Immature natural killer cell (primary cell): ENCODE measurements at regions not wholly inside any gene's neighbourhood (a gene's known extent, or its start where the extent isn't known, plus 50 kb on each side); places are given as distances from the start of the nearest gene placed in this dataset.

Experiments
- DNase-seq, 3 donors: peaks; one replicate each; pipeline ENCODE4 v3.0.0; 2022; ENCODE audit warnings: mixed read lengths in 1 of 3
- H3K27ac Mint-ChIP-seq, 6 donors: one replicate each; pipeline ENCODE4 v1.8.0; 2020; ENCODE audit warnings: mixed read lengths in 6 of 6, mild to moderate bottlenecking in 5 of 6, inconsistent platforms in 4 of 6, moderate library complexity in 3 of 6
- H3K27me3 Mint-ChIP-seq, 3 donors: one replicate each; pipeline ENCODE4 v1.8.0; 2020 to 2021; ENCODE audit warnings: low read depth in 3 of 3, mild to moderate bottlenecking in 3 of 3, mixed read lengths in 3 of 3, moderate library complexity in 3 of 3, inconsistent platforms in 1 of 3
- H3K36me3 Mint-ChIP-seq, 3 donors: one replicate each; pipeline ENCODE4 v1.8.0; 2020; ENCODE audit warnings: mixed read lengths in 3 of 3, inconsistent platforms in 2 of 3, mild to moderate bottlenecking in 2 of 3
- H3K4me1 Mint-ChIP-seq, 2 donors: one replicate each; pipeline ENCODE4 v1.8.0; 2020; ENCODE audit warnings: inconsistent platforms in 2 of 2, mild to moderate bottlenecking in 2 of 2, mixed read lengths in 2 of 2, moderate library complexity in 1 of 2
- H3K4me3 Mint-ChIP-seq, 5 donors: one replicate each; pipeline ENCODE4 v1.8.0; 2020; ENCODE audit warnings: mild to moderate bottlenecking in 5 of 5, mixed read lengths in 5 of 5, inconsistent platforms in 3 of 5, moderate library complexity in 3 of 5
- H3K9me3 Mint-ChIP-seq, 6 donors: one replicate each; pipeline ENCODE4 v1.8.0; 2020; ENCODE audit warnings: mild to moderate bottlenecking in 6 of 6, mixed read lengths in 6 of 6, inconsistent platforms in 4 of 6, moderate library complexity in 3 of 6

GRCh38 chr17:79377230-79377786 is 233.5 kb downstream of the RBFOX3 start:
- Mint-ChIP-seq H3K4me3 (no peak overlapping the region), H3K9me3 (no peaks in the 10 kb centered on the region), H3K36me3 (no peaks in the 10 kb centered on the region), H3K27me3 (peaks cover 2 to 5% (median 3%) of the 10 kb centered on the region in 3 donors), H3K4me1 (no peaks in the 10 kb centered on the region), H3K27ac (no peak overlapping the region)
- DNase-seq: no peak

GRCh38 chr17:79374807-79375206 is 236.0 kb downstream of the RBFOX3 start:
- H3K4me3 Mint-ChIP-seq: no peak overlapping the region
- no peaks in the 10 kb centered on the region for H3K36me3 Mint-ChIP-seq
- H3K9me3 Mint-ChIP-seq: no peaks in the 10 kb centered on the region
- DNase-seq: no peak
- H3K27me3 Mint-ChIP-seq: peaks cover 2 to 3% (median 2%) of the 10 kb centered on the region in 3 donors
- H3K27ac Mint-ChIP-seq: no peak overlapping the region
- no peaks in the 10 kb centered on the region for H3K4me1 Mint-ChIP-seq

- no peak for DNase-seq
- H3K4me3 Mint-ChIP-seq: no peak overlapping the region
- peaks cover 0 to 3% (median 2%) of the 10 kb centered on the region in 3 donors for H3K27me3 Mint-ChIP-seq
- no peaks in the 10 kb centered on the region for H3K4me1 Mint-ChIP-seq
- no peaks in the 10 kb centered on the region for H3K36me3 Mint-ChIP-seq
- no peak overlapping the region for H3K27ac Mint-ChIP-seq
- H3K9me3 Mint-ChIP-seq: no peaks in the 10 kb centered on the region
Observed at GRCh38 chr17:79374087-79374689, 236.7 kb downstream of the RBFOX3 start.

- H3K27ac Mint-ChIP-seq: no peak overlapping the region
- no peak overlapping the region for H3K4me3 Mint-ChIP-seq
- H3K27me3 Mint-ChIP-seq: peaks cover 0 to 3% (median 2%) of the 10 kb centered on the region in 3 donors
Observed at GRCh38 chr17:79372470-79373238, 238.2 kb downstream of the RBFOX3 start.

GRCh38 chr17:79371984-79372383 is 238.9 kb downstream of the RBFOX3 start:
- H3K4me3 Mint-ChIP-seq: no peak overlapping the region
- H3K27me3 Mint-ChIP-seq: peaks cover 0 to 3% (median 0%) of the 10 kb centered on the region in 3 donors
- no peak for DNase-seq
- no peaks in the 10 kb centered on the region for H3K9me3 Mint-ChIP-seq
- no peak overlapping the region for H3K27ac Mint-ChIP-seq
- H3K4me1 Mint-ChIP-seq: no peaks in the 10 kb centered on the region
- H3K36me3 Mint-ChIP-seq: no peaks in the 10 kb centered on the region

More at GRCh38 chr17:79372470-79373238, 238.2 kb downstream of the RBFOX3 start:
- DNase-seq: no peak
- Mint-ChIP-seq H3K4me1 (no peaks in the 10 kb centered on the region), H3K36me3 (no peaks in the 10 kb centered on the region), H3K9me3 (no peaks in the 10 kb centered on the region)

GRCh38 chr17:79370594-79370993 is 240.3 kb downstream of the RBFOX3 start:
- H3K9me3 Mint-ChIP-seq: no peaks in the 10 kb centered on the region
- H3K4me3 Mint-ChIP-seq: no peak overlapping the region
- DNase-seq: no peak
- no peaks in the 10 kb centered on the region for H3K36me3 Mint-ChIP-seq
- peaks cover 0 to 4% (median 0%) of the 10 kb centered on the region in 3 donors for H3K27me3 Mint-ChIP-seq
- no peaks in the 10 kb centered on the region for H3K4me1 Mint-ChIP-seq
- no peak overlapping the region for H3K27ac Mint-ChIP-seq

GRCh38 chr17:79370126-79370525 is 240.7 kb downstream of the RBFOX3 start:
- H3K9me3 Mint-ChIP-seq: no peaks in the 10 kb centered on the region
- H3K27ac Mint-ChIP-seq: no peak overlapping the region
- DNase-seq: no peak
- H3K4me3 Mint-ChIP-seq: no peak overlapping the region
- H3K36me3 Mint-ChIP-seq: no peaks in the 10 kb centered on the region
- H3K27me3 Mint-ChIP-seq: peaks cover 0 to 4% (median 0%) of the 10 kb centered on the region in 3 donors
- H3K4me1 Mint-ChIP-seq: no peaks in the 10 kb centered on the region

GRCh38 chr17:79369532-79369931 is 241.3 kb downstream of the RBFOX3 start:
- no peaks in the 10 kb centered on the region for H3K36me3 Mint-ChIP-seq
- no peak overlapping the region for H3K27ac Mint-ChIP-seq
- H3K9me3 Mint-ChIP-seq: no peaks in the 10 kb centered on the region
- H3K4me3 Mint-ChIP-seq: no peak overlapping the region
- peaks cover 0 to 4% (median 0%) of the 10 kb centered on the region in 3 donors for H3K27me3 Mint-ChIP-seq
- H3K4me1 Mint-ChIP-seq: no peaks in the 10 kb centered on the region
- DNase-seq: no peak

GRCh38 chr17:79369001-79369400 is 241.8 kb downstream of the RBFOX3 start:
- H3K4me3 Mint-ChIP-seq: no peak overlapping the region
- H3K27me3 Mint-ChIP-seq: peaks cover 0 to 4% (median 0%) of the 10 kb centered on the region in 3 donors
- no peaks in the 10 kb centered on the region for H3K4me1 Mint-ChIP-seq
- H3K9me3 Mint-ChIP-seq: no peaks in the 10 kb centered on the region
- no peaks in the 10 kb centered on the region for H3K36me3 Mint-ChIP-seq
- no peak for DNase-seq
- no peak overlapping the region for H3K27ac Mint-ChIP-seq

GRCh38 chr17:79368521-79368920 is 242.3 kb downstream of the RBFOX3 start:
- Mint-ChIP-seq H3K4me1 (no peaks in the 10 kb centered on the region), H3K27me3 (peaks cover 0 to 4% (median 0%) of the 10 kb centered on the region in 3 donors), H3K4me3 (no peak overlapping the region), H3K27ac (no peak overlapping the region), H3K36me3 (no peaks in the 10 kb centered on the region), H3K9me3 (no peaks in the 10 kb centered on the region)
- DNase-seq: no peak

- no peak overlapping the region for H3K27ac Mint-ChIP-seq
- no peaks in the 10 kb centered on the region for H3K4me1 Mint-ChIP-seq
- DNase-seq: no peak
Observed at GRCh38 chr17:79366988-79367571, 243.8 kb downstream of the RBFOX3 start.

GRCh38 chr17:79365836-79366770 is 244.7 kb downstream of the RBFOX3 start:
- no peaks in the 10 kb centered on the region for H3K4me1 Mint-ChIP-seq
- H3K4me3 Mint-ChIP-seq: no peak overlapping the region
- no peak overlapping the region for H3K27ac Mint-ChIP-seq
- peaks cover 0 to 4% (median 1%) of the 10 kb centered on the region in 3 donors for H3K27me3 Mint-ChIP-seq
- no peaks in the 10 kb centered on the region for H3K9me3 Mint-ChIP-seq
- H3K36me3 Mint-ChIP-seq: no peaks in the 10 kb centered on the region
- no peak for DNase-seq

More at GRCh38 chr17:79366988-79367571, 243.8 kb downstream of the RBFOX3 start:
- H3K9me3 Mint-ChIP-seq: no peaks in the 10 kb centered on the region
- H3K36me3 Mint-ChIP-seq: no peaks in the 10 kb centered on the region
- no peak overlapping the region for H3K4me3 Mint-ChIP-seq
- H3K27me3 Mint-ChIP-seq: peaks cover 0 to 4% (median 0%) of the 10 kb centered on the region in 3 donors

- Mint-ChIP-seq H3K27me3 (peaks cover 0 to 4% (median 3%) of the 10 kb centered on the region in 3 donors), H3K4me1 (no peaks in the 10 kb centered on the region), H3K9me3 (no peaks in the 10 kb centered on the region), H3K4me3 (no peak overlapping the region), H3K27ac (no peak overlapping the region), H3K36me3 (no peaks in the 10 kb centered on the region)
- DNase-seq: no peak
Observed at GRCh38 chr17:79365351-79365750, 245.5 kb downstream of the RBFOX3 start.
